BLaER1 treated with 17β-estradiol and CSF1 and Interleukin-3, amounts not matched to agents 10 nM and 100 nM (cell line): ENCODE measurements at regions not wholly inside any gene's neighbourhood (a gene's known extent, or its start where the extent isn't known, plus 50 kb on each side); places are given as distances from the start of the nearest gene placed in this dataset.

Experiments
- H3K27ac ChIP-seq, 11 experiments: shearing (Covaris generic); formaldehyde crosslinking; 2 replicates each; pipeline ENCODE4 v1.8.1; 2022
- H3K27me3 ChIP-seq, 11 experiments: shearing (Covaris generic); formaldehyde crosslinking; 2 replicates each; pipeline ENCODE4 v1.8.1; 2022
- H3K36me3 ChIP-seq, 11 experiments: shearing (Covaris generic); formaldehyde crosslinking; 2 replicates each; pipeline ENCODE4 v1.8.1; 2022
- H3K4me1 ChIP-seq, 10 experiments: shearing (Covaris generic); formaldehyde crosslinking; 2 replicates each; pipeline ENCODE4 v1.8.1; 2022
- H3K4me2 ChIP-seq, 11 experiments: shearing (Covaris generic); formaldehyde crosslinking; 2 replicates each; pipeline ENCODE4 v1.8.1; 2022
- H3K4me3 ChIP-seq, 10 experiments: shearing (Covaris generic); formaldehyde crosslinking; 2 replicates each; pipeline ENCODE4 v1.8.1; 2022
- H3K9ac ChIP-seq, 11 experiments: shearing (Covaris generic); formaldehyde crosslinking; 2 replicates each; pipeline ENCODE4 v1.8.1; 2022
- H3K9me3 ChIP-seq, 11 experiments: shearing (Covaris generic); formaldehyde crosslinking; replicated peaks in 1 of 11; 2 replicates each; pipeline ENCODE4 v1.8.1; 2022
- H4K20me1 ChIP-seq, 11 experiments: shearing (Covaris generic); formaldehyde crosslinking; 2 replicates each; pipeline ENCODE4 v1.8.1; 2022
- Cebpa-rat ChIP-seq, 11 experiments: shearing (Covaris generic); IDR thresholded peaks; 2 replicates each; pipeline ENCODE4 v1.8.1; 2022

DNA sequence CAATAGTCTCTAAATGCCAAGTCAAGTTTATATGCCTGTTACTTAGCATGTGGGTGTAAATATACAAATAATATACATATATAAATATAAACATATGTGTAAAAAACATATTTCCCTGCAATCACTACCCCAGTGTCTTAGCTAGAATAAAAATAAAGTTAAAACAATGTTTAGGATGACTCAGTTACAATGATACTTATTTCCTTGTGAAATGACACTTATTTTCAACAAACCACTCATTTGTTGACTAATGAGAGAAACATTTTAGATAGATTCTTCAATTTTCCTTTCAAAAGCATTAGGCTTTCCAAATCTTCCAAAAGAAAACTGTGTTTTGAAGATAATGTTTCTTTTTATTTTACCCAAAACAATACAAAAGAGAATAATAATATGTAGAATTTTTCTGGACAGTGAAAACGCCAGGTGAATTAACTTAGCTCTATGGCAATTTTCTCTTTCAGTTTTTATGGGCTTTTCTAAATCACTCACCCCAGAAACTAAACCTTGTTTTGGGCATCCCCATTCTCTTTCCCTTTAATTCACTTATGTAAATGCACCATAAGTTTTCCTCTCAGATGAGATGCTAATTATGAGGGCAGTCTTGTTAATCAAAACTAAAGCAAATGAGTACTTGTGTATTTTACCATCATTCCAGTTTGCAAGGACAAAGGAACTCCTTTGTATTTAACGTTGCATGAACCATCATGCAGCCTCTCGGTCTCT lies 465.9 kb downstream of the BCAT1 start:
- Histone ChIP-seq H3K9ac (no peak overlapping the region), H3K4me1 (peaks cover 0 to 5% (median 0%) of the 10 kb centered on the region in 10 experiments; a peak in 1 of 20 replicates), H3K36me3 (no peaks in the 10 kb centered on the region), H3K27ac (no peak overlapping the region), H3K27me3 (no peaks in the 10 kb centered on the region), H3K9me3 (no peaks in the 10 kb centered on the region), H3K4me2 (no peak overlapping the region), H4K20me1 (no peaks in the 10 kb centered on the region), H3K4me3 (no peak overlapping the region)
- TF ChIP-seq Cebpa-rat (IDR thresholded peaks at IDR 0.05): no peak

DNA sequence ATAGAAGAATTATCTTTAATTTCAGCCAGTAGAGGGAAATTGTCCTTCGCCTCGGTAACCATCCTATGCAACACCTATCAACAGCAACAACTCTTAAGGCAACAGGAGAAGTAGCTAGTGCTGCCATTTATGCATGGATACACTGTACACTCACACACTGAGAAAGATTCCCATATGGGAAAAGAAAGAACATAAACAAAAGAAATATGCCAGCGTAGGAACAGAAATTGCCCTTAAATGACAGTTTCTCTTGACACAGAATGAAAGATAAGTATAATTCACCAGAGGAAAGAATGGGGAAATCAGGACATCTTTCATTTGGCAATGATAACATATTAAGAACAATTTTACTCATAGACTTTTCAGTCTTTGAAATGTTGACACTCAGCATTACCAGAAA lies 466.9 kb downstream of the BCAT1 start:
- Histone ChIP-seq H3K27me3 (no peaks in the 10 kb centered on the region), H3K9me3 (no peaks in the 10 kb centered on the region), H3K27ac (no peak overlapping the region), H3K36me3 (no peaks in the 10 kb centered on the region), H3K4me1 (no peaks in the 10 kb centered on the region), H3K9ac (no peak overlapping the region), H3K4me3 (no peak overlapping the region), H4K20me1 (no peaks in the 10 kb centered on the region), H3K4me2 (no peak overlapping the region)
- TF ChIP-seq Cebpa-rat (IDR thresholded peaks at IDR 0.05): no peak

DNA sequence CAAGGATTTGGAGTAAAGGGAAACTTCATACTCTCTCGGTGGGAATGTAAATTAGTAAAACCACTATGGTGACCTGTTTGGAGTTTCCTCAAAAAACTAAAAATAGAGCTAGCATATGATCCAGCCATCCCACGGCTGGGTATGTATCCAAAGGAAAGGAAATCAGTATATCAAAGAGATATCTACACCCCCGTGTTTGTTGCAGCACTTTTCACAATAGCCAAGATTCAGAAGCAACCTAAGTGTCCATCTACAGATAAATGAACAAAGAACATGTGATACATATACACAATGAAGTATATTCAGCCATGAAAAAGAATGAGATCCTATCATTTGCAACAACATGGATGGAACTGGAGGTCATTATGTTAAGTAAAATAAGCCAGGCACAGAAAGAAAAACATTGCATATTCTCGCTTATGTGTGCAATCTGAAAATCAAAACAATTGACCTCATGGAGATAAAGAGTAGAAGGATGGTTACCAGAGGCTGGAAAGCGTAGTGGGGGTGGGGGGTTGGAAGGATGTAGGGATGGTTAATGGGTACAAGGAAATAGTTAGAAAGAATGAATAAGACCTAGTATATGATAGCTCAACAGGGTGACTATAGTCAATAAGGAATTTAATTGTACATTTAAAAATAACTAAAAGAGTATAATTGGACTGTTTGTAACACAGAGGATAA lies 468.0 kb downstream of the BCAT1 start:
- H3K9me3 ChIP-seq: no peaks in the 10 kb centered on the region
- H3K36me3 ChIP-seq: no peaks in the 10 kb centered on the region
- no peak overlapping the region for H3K4me3 ChIP-seq
- no peak for TF ChIP-seq Cebpa-rat (IDR thresholded peaks at IDR 0.05)
- H3K9ac ChIP-seq: no peak overlapping the region
- no peak overlapping the region for H3K27ac ChIP-seq
- H3K4me1 ChIP-seq: no peaks in the 10 kb centered on the region
- no peaks in the 10 kb centered on the region for H4K20me1 ChIP-seq
- H3K4me2 ChIP-seq: no peak overlapping the region
- no peaks in the 10 kb centered on the region for H3K27me3 ChIP-seq

DNA sequence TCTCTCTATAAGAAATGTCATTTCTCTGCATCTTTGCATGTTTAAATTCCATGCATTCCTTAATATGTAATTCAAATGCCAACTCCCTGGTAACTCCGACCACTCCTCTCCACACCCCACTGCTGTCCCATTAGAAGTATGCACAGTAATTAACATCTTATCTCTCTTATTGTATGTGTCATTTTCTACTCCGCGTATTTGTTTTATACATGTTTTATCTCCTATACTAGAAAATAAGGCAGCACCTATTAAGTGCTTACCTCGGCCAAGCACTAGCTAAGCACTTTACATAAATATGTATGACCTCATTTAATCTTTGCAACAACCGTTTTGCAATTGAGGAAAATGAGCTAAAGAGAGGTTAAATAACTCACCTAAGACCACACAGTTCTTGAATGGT lies 469.8 kb downstream of the BCAT1 start:
- Histone ChIP-seq H3K4me3 (no peak overlapping the region), H3K4me1 (no peaks in the 10 kb centered on the region), H3K27me3 (no peaks in the 10 kb centered on the region), H3K27ac (no peak overlapping the region), H3K36me3 (no peaks in the 10 kb centered on the region), H3K9ac (no peak overlapping the region), H3K9me3 (no peaks in the 10 kb centered on the region), H4K20me1 (no peaks in the 10 kb centered on the region), H3K4me2 (no peak overlapping the region)
- no peak for TF ChIP-seq Cebpa-rat (IDR thresholded peaks at IDR 0.05)

DNA sequence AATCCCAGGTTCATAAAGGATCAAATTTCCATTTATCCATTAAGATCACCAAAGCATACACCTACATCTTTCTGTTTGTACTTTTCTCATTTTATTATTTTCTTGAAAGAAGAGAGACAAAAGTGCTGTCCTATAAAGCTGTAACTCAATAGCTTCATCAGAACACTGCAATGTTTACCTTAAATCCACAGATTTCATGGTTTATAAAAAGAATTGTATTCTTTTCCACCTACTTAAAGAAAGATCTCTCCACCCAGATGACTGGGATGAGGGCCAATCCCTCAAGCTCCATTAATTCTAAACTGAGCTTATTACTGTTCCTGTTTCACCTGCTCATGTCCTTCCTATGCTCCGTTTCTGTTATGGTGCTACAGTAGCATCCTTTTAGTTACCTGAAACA lies 470.6 kb downstream of the BCAT1 start:
- no peak overlapping the region for H3K4me2 ChIP-seq

DNA sequence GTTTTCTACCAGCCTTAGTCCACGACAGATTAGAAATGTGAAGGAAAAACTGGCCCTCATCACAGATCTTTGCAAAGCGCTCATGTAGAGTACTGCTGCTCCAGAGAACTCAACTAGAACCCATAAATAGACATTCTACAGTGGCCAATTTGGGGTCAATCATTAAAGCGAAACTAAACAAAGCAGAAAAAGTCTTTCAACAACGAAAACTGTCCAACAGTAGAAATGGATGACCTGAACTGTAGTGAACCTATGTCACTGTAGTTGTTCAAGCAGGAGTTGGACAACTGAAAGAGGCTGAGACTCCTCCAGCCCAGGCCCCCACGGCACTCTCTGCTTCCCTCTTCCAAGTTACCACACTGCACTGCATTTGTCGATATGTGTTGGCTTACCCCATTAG lies 472.6 kb downstream of the BCAT1 start:
- Histone ChIP-seq H3K27ac (no peak overlapping the region), H3K36me3 (no peaks in the 10 kb centered on the region), H3K4me1 (no peaks in the 10 kb centered on the region), H3K9ac (no peak overlapping the region), H4K20me1 (no peaks in the 10 kb centered on the region), H3K27me3 (no peaks in the 10 kb centered on the region), H3K4me2 (no peak overlapping the region), H3K4me3 (no peak overlapping the region), H3K9me3 (no peaks in the 10 kb centered on the region)
- no peak for TF ChIP-seq Cebpa-rat (IDR thresholded peaks at IDR 0.05)

More for the DNA sequence above, 470.6 kb downstream of the BCAT1 start:
- Histone ChIP-seq H3K4me3 (no peak overlapping the region), H3K9ac (no peak overlapping the region), H3K36me3 (no peaks in the 10 kb centered on the region), H3K9me3 (no peaks in the 10 kb centered on the region), H3K4me1 (no peaks in the 10 kb centered on the region), H3K27ac (no peak overlapping the region), H3K27me3 (no peaks in the 10 kb centered on the region), H4K20me1 (no peaks in the 10 kb centered on the region)
- no peak for TF ChIP-seq Cebpa-rat (IDR thresholded peaks at IDR 0.05)

DNA sequence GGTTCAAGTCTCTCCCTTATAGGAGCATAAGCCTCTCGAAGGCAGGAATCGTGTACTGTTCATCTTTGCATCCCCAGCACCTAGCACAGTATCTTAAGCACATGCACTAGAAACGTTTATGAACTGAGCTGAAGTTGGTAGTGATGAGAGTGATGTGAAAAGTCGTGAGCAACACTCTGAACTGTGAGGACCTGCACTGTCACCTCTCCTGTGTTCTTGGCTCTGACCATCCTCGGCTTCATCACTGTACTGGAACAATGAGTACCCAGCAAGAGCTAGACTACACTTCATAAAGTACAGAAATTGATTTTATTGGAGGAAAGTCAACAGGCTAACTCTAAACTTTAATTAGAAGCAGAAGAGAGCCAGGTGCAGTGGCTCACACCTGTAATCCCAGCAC lies 473.6 kb downstream of the BCAT1 start:
- Histone ChIP-seq H4K20me1 (no peaks in the 10 kb centered on the region), H3K9me3 (no peaks in the 10 kb centered on the region), H3K9ac (no peak overlapping the region), H3K36me3 (no peaks in the 10 kb centered on the region), H3K4me1 (peaks cover 0 to 2% (median 0%) of the 10 kb centered on the region in 10 experiments; a peak in 1 of 20 replicates), H3K27ac (no peak overlapping the region), H3K27me3 (no peaks in the 10 kb centered on the region), H3K4me3 (no peak overlapping the region), H3K4me2 (no peak overlapping the region)
- TF ChIP-seq Cebpa-rat (IDR thresholded peaks at IDR 0.05): no peak

DNA sequence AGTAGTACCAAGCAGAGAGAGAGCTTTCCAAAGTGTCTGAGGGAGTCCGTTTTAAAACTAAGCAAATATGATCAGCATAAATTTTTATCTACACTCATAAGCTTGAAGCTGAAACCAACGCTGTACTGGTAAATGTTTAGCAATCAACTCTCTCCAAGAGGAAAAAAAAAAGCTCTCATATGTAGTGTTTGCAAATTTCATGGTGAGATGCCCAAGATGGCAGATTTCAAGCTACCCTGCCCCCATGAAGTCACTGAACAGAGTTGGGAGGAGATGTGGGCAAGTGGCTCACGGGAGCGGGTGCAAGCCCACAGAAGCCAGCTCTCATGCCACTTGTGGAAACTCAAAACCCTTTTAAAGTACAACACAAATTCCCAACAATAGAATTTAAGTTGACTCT lies 475.8 kb downstream of the BCAT1 start:
- no peak overlapping the region for H3K4me3 ChIP-seq
- H3K27ac ChIP-seq: no peak overlapping the region
- H3K36me3 ChIP-seq: no peaks in the 10 kb centered on the region
- no peak for TF ChIP-seq Cebpa-rat (IDR thresholded peaks at IDR 0.05)
- no peaks in the 10 kb centered on the region for H4K20me1 ChIP-seq
- peaks cover 0 to 9% (median 0%) of the 10 kb centered on the region in 10 experiments; a peak in 6 of 20 replicates for H3K4me1 ChIP-seq
- H3K9me3 ChIP-seq: peaks cover 0 to 7% (median 0%) of the 10 kb centered on the region in 11 experiments; a peak in 3 of 22 replicates
- H3K4me2 ChIP-seq: no peak overlapping the region
- no peaks in the 10 kb centered on the region for H3K27me3 ChIP-seq
- no peak overlapping the region for H3K9ac ChIP-seq

DNA sequence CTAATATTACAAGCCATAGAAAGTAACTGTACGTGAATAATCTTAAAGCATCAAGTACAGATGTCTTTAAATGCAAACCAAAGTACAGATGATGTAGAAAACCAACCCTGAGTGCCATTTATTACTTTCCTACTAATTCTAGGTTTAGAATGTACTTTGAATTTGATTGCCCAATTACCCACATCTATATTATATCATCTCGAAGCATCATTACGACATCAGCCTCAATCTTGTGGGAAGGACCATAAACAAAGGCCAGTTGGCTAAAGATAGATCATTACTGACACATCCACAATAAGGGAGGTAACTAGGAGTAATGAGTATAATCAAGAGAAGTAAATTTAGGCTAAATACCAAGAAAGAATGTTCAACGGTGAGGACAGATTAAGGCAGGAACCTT lies 478.9 kb downstream of the BCAT1 start:
- no peak for TF ChIP-seq Cebpa-rat (IDR thresholded peaks at IDR 0.05)
- H3K4me2 ChIP-seq: peak overlapping the region in 3 of 11 experiments; percentile 23 to 33 (median 24); a peak in 2 of 22 replicates

More for the DNA sequence above, 478.9 kb downstream of the BCAT1 start:
- Histone ChIP-seq H3K36me3 (no peaks in the 10 kb centered on the region), H3K9ac (no peak overlapping the region), H3K4me3 (no peak overlapping the region), H3K9me3 (peaks cover 0 to 7% (median 0%) of the 10 kb centered on the region in 11 experiments; a peak in 3 of 22 replicates), H4K20me1 (no peaks in the 10 kb centered on the region), H3K4me1 (peaks cover 0 to 31% (median 9%) of the 10 kb centered on the region in 10 experiments; a peak in 12 of 20 replicates), H3K27ac (0 out of 22 replicates have a peak overlapping the region, but pooled peaks of 1 of the 11 experiments have one; percentile 15), H3K27me3 (no peaks in the 10 kb centered on the region)
